ENCODE measurements at regions not wholly inside any gene's neighbourhood (a gene's known extent, or its start where the extent isn't known, plus 50 kb on each side); places are given as distances from the start of the nearest gene placed in this dataset.
A peak's percentile ranks its signal among the peaks of the same experiment; 100 is the strongest.

DNA sequence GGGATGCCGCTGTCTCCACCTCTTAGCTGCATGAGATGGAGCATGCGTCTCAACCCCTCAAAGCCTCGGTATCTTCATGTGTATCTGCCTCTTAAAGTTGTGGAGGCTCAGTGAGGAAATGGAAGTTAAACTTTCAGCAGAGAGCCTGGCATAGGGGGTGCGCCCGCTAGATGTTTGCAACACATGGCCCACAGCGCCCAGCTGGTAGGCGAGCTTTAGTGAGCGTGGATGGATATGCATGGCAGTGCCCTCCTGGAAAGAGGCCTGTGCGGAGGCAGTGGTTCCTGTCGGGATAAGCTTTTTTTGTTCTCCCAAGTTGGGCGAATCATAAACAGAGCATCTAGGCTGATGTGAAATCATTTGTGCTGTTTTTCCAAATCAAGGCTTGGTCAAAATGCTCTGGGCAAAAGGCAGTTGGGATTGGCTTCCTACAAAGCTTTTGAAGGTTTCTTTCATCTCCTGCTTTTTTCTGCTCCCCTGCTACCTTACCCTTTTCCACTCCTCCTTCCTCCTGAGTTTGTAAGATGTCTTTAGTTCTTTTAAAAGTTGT, 272.4 kb upstream of the TPM1 start:
- no peak overlapping the region for H3K4me3 ChIP-seq (ENCODE audit: low read depth in 1 of 2, low read length in 2 of 2)
- H3K9me3 ChIP-seq (ENCODE audit: low read length): no peaks in the 10 kb centered on the region
- no peaks in the 10 kb centered on the region for H3K27me3 ChIP-seq (ENCODE audit: control insufficient read depth in 1 of 2, insufficient read depth in 2 of 2, low read length in 2 of 2)
- no peaks in the 10 kb centered on the region for H3K4me1 ChIP-seq (ENCODE audit: insufficient read depth, low read length)
- no peak overlapping the region for H3K27ac ChIP-seq (ENCODE audit: low read depth, low read length)
- H3K9ac ChIP-seq (ENCODE audit: low read length): no peak overlapping the region
- peaks cover 19% of the 10 kb centered on the region for H3K36me3 ChIP-seq (ENCODE audit: insufficient read depth, low read length)

DNA sequence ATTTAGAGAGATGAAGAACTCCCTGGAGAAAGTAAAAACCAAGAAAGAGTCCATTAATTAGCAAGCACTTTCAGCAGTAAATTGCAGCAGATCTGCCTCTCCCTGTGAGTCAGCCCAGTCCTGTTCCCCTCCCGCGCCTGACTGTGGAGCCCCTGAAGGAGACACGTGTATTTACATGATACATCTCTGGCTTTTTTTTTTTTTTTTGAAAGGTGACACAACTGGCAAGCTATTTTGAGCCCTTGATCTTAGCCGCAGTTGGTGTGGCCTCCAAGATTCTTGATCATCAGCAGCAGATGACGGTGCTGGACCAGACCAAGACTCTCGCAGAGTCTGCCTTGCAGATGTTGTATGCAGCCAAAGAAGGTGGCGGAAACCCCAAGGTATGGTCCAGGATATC, 271.8 kb upstream of the TPM1 start:
- H3K4me1 ChIP-seq (ENCODE audit: insufficient read depth, low read length): no peaks in the 10 kb centered on the region
- no peak overlapping the region for H3K4me3 ChIP-seq (ENCODE audit: low read depth in 1 of 2, low read length in 2 of 2)
- no peaks in the 10 kb centered on the region for H3K27me3 ChIP-seq (ENCODE audit: control insufficient read depth in 1 of 2, insufficient read depth in 2 of 2, low read length in 2 of 2)
- H3K9me3 ChIP-seq (ENCODE audit: low read length): no peaks in the 10 kb centered on the region
- H3K36me3 ChIP-seq (ENCODE audit: insufficient read depth, low read length): peaks cover 19% of the 10 kb centered on the region
- no peak overlapping the region for H3K9ac ChIP-seq (ENCODE audit: low read length)
- no peak overlapping the region for H3K27ac ChIP-seq (ENCODE audit: low read depth, low read length)

DNA sequence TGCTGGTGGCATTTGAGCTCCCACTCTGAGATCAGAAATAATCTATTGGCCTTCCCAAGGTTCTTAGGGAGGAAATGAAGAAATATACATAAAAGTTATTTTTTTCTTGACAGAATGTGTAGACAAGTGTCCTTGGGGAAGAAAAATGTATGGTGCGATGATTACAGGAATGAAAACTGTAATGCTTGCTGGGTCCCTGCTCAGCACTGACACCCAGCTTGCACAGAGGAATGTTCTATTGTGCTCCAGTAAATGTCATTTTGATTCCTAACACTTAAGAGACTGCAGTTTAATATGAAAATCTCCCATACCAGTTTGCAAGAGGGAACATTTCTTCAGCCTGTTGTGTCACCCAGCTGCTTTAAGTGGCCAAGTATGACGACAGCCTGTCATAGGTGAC, 271.3 kb upstream of the TPM1 start:
- Histone ChIP-seq H3K27ac (ENCODE audit: low read depth, low read length) (no peak overlapping the region), H3K36me3 (ENCODE audit: insufficient read depth, low read length) (peaks cover 15% of the 10 kb centered on the region), H3K9ac (ENCODE audit: low read length) (no peak overlapping the region), H3K27me3 (ENCODE audit: control insufficient read depth in 1 of 2, insufficient read depth in 2 of 2, low read length in 2 of 2) (no peaks in the 10 kb centered on the region), H3K4me1 (ENCODE audit: insufficient read depth, low read length) (no peaks in the 10 kb centered on the region), H3K9me3 (ENCODE audit: low read length) (no peaks in the 10 kb centered on the region), H3K4me3 (ENCODE audit: low read depth in 1 of 2, low read length in 2 of 2) (no peak overlapping the region)

DNA sequence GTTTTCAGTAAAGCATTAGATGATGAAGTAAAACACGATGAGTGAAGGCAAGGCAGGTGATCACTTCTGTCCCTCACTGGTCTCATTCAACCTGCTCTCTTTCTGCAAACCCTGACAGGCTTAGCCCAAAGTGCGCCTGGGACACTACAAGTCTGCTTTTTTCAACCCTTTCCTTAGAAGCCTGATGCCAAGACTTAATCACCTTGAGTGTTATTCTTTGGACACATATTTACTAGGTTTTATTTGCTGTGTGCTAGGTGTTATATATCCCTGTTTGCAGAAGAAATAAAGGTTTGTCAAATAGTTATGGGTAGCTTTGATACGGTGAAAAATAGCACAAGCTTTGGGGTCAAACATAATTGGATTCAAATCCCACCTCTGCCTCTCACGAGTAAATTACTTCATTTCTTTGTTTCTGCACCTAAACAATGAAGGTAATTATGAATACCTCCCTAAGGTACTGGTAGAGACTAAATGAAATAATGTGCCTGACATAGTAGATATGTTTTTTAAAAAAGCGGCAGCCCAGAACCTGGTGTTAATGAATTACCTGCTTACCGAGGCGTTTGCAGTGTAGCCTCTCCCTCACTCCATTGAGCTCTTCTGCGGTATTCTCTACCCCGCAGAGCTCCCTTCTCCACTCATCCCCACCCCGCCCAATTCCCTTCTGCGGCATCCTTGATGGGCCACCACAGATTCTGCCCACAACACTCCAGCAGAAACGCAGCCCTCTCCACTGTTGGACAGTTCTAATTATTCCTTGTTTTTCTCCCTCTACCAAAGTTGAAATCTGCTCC, 269.0 kb upstream of the TPM1 start:
- Histone ChIP-seq H3K36me3 (ENCODE audit: insufficient read depth, low read length) (peaks cover 18% of the 10 kb centered on the region), H3K27me3 (ENCODE audit: control insufficient read depth in 1 of 2, insufficient read depth in 2 of 2, low read length in 2 of 2) (no peaks in the 10 kb centered on the region)

DNA sequence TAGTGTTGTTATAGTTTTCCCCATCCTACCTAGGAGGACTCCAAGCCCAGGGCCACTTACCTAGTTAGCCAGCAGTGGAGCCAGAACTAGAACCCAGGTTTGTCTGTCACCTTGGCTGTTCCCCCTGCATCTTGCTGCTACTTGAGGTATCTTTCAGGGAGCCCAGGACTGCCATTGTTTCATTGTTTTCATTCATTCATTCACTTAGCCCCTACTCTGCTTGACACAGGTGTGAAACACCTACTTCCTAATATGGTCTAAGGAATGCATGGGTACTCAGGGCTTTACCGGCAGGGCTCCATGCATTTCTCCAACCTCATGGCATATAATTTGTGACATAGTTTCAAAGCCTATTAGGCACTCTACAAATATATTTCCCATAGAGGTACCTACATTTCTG, 266.6 kb upstream of the TPM1 start:
- Histone ChIP-seq H3K27me3 (ENCODE audit: control insufficient read depth in 1 of 2, insufficient read depth in 2 of 2, low read length in 2 of 2) (no peaks in the 10 kb centered on the region), H3K9ac (ENCODE audit: low read length) (no peak overlapping the region), H3K4me3 (ENCODE audit: low read depth in 1 of 2, low read length in 2 of 2) (no peak overlapping the region), H3K9me3 (ENCODE audit: low read length) (no peaks in the 10 kb centered on the region), H3K27ac (ENCODE audit: low read depth, low read length) (no peak overlapping the region), H3K36me3 (ENCODE audit: insufficient read depth, low read length) (peaks cover 18% of the 10 kb centered on the region), H3K4me1 (ENCODE audit: insufficient read depth, low read length) (no peaks in the 10 kb centered on the region)

More for the DNA sequence above, 269.0 kb upstream of the TPM1 start:
- Histone ChIP-seq H3K9me3 (ENCODE audit: low read length) (no peaks in the 10 kb centered on the region), H3K9ac (ENCODE audit: low read length) (no peak overlapping the region), H3K4me3 (ENCODE audit: low read depth in 1 of 2, low read length in 2 of 2) (no peak overlapping the region), H3K27ac (ENCODE audit: low read depth, low read length) (no peak overlapping the region), H3K4me1 (ENCODE audit: insufficient read depth, low read length) (no peaks in the 10 kb centered on the region)

DNA sequence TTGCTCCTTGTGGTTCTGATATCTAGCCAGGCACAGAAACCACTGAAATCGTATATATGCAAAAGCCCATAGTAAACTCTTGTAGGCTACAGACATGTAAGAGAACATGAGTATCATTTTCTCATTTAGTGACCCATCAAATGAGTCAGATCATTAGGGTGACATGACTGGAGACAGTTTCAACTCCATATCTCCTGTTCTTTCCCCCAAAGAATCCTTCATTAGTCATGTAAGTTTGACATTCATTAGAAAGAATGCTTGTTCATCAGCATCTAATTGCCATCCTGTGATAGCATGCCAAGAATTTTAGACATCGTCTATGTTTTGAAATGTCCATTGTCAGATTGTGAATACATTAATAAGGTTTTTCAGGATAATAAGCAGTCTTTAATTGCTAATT, 264.9 kb upstream of the TPM1 start:
- Histone ChIP-seq H3K4me1 (ENCODE audit: insufficient read depth, low read length) (peaks cover 6% of the 10 kb centered on the region), H3K4me3 (ENCODE audit: low read depth in 1 of 2, low read length in 2 of 2) (no peak overlapping the region), H3K9ac (ENCODE audit: low read length) (no peak overlapping the region), H3K9me3 (ENCODE audit: low read length) (no peaks in the 10 kb centered on the region), H3K27ac (ENCODE audit: low read depth, low read length) (no peak overlapping the region), H3K36me3 (ENCODE audit: insufficient read depth, low read length) (peaks cover 18% of the 10 kb centered on the region), H3K27me3 (ENCODE audit: control insufficient read depth in 1 of 2, insufficient read depth in 2 of 2, low read length in 2 of 2) (no peaks in the 10 kb centered on the region)

DNA sequence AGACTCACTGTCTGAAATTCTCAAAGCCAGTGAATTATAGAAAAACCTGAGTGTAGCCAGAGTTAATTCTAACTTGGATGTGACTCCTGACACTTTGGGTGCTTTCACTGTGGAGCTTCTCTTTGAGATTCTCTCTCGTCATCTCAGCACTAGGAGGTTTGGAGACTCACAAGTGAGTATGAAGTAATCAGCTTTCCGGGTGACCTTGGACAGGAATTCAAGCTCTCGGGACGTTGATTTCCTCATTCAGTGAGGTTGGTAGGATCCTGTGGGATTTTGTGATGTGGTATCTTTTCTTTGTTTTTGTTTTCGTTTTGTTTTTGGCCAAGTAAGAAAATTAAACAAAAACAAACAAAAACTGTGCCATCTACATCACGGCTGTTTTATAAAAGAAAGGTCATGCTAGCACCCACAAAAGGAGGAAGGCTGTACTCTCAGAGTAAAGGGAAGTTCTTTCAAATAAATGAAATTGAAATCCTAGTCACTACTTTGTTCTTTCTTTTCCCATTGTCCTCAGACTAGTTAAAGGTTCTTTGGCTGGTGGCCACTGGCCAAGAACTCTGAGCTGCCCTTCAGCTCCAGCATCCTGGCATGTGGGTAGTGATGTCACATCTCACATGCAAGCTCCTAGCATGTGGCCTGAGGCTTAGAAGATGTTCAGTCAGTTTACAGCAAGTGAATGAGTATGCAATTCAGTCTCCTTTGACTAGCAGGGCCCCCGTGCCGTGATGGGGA, 263.3 kb upstream of the TPM1 start:
- no peak overlapping the region for H3K27ac ChIP-seq (ENCODE audit: low read depth, low read length)
- no peaks in the 10 kb centered on the region for H3K9me3 ChIP-seq (ENCODE audit: low read length)
- H3K36me3 ChIP-seq (ENCODE audit: insufficient read depth, low read length): peaks cover 18% of the 10 kb centered on the region

DNA sequence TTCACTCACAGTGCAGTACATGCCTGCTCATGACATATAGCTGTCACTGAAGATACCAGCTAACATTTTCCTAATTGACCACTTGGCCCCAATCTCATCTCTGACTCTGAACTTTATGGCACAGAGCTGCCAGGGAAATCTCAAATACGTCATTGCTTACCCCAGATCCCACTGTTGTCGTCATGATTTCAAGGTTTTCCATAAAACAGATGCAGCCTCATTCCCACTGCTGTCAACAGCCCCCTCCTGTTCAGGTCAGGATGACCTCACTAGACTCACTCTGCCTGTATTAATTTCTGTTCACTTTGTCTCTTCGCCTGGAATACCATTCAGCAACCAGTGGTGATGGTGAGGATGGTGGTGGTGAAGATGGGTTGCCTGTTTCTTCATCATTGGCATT, 262.6 kb upstream of the TPM1 start:
- H3K9me3 ChIP-seq (ENCODE audit: low read length): no peaks in the 10 kb centered on the region
- H3K36me3 ChIP-seq (ENCODE audit: insufficient read depth, low read length): peaks cover 17% of the 10 kb centered on the region
- no peak overlapping the region for H3K27ac ChIP-seq (ENCODE audit: low read depth, low read length)
- H3K4me3 ChIP-seq (ENCODE audit: low read depth in 1 of 2, low read length in 2 of 2): no peak overlapping the region
- H3K4me1 ChIP-seq (ENCODE audit: insufficient read depth, low read length): peaks cover 8% of the 10 kb centered on the region
- no peak overlapping the region for H3K9ac ChIP-seq (ENCODE audit: low read length)
- no peaks in the 10 kb centered on the region for H3K27me3 ChIP-seq (ENCODE audit: control insufficient read depth in 1 of 2, insufficient read depth in 2 of 2, low read length in 2 of 2)

More for the DNA sequence above, 263.3 kb upstream of the TPM1 start:
- Histone ChIP-seq H3K27me3 (ENCODE audit: control insufficient read depth in 1 of 2, insufficient read depth in 2 of 2, low read length in 2 of 2) (no peaks in the 10 kb centered on the region), H3K9ac (ENCODE audit: low read length) (no peak overlapping the region), H3K4me3 (ENCODE audit: low read depth in 1 of 2, low read length in 2 of 2) (no peak overlapping the region), H3K4me1 (ENCODE audit: insufficient read depth, low read length) (peaks cover 8% of the 10 kb centered on the region)

DNA sequence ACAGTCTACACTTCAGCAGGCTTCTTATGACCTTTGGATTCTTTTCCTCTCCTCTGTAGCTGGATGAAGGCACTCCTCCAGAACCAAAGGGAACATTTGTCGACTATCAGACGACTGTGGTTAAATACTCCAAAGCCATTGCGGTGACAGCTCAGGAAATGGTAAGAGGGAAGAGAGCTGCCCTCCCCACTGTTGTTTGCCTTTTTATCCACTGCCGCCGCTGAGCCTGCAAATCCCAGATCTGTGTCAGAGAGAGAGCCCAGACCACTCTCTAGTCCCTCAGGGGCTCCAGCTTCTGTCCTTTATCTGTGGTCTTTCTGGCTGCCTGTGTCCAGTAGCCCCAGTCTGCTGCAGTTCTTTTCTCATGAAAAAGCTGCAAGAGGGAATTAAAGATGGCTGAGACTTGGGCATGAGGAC, 261.5 kb upstream of the TPM1 start:
- Histone ChIP-seq H3K9me3 (ENCODE audit: low read length) (no peaks in the 10 kb centered on the region), H3K36me3 (ENCODE audit: insufficient read depth, low read length) (peaks cover 17% of the 10 kb centered on the region), H3K4me1 (ENCODE audit: insufficient read depth, low read length) (peaks cover 8% of the 10 kb centered on the region), H3K27me3 (ENCODE audit: control insufficient read depth in 1 of 2, insufficient read depth in 2 of 2, low read length in 2 of 2) (no peaks in the 10 kb centered on the region), H3K9ac (ENCODE audit: low read length) (no peak overlapping the region), H3K27ac (ENCODE audit: low read depth, low read length) (no peak overlapping the region), H3K4me3 (ENCODE audit: low read depth in 1 of 2, low read length in 2 of 2) (no peak overlapping the region)

DNA sequence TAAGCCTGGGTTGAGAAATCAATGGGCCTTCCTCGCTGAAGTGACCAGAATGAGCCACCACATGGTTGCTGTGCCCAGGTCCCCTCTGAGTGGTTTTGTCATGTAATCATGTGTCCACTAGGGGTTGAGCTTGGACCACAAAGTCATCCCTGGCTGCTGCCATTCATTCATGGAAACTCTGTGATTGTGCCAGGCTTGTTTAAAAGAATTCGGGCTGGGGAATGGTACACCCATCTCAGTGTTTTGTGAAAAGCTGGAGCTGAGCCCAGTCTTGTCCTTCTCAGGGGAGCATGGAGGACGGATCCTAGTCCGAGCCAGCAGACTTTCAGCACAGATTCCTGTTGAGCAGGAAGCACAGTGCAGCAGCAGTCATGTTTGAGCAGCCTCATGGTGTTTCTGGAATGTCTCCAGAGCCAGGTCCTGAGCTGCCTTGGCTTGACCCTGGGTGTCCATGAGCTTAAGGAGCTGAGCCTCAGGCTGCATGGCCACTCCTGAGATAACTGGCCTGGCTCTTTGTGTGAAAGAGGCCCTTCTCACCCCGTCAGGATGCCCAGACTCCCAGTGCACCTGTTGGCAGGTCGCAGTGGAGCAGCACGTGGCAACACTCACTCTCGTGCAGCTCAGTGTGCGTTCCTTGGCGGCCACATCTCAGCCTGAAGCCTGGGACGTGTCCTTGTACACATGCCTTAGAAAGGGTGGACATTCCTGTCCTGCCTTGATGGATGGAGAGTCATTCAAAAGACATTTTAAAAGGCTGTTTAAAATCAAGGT, 260.3 kb upstream of the TPM1 start:
- H3K36me3 ChIP-seq (ENCODE audit: insufficient read depth, low read length): peaks cover 9% of the 10 kb centered on the region
- H3K27me3 ChIP-seq (ENCODE audit: control insufficient read depth in 1 of 2, insufficient read depth in 2 of 2, low read length in 2 of 2): no peaks in the 10 kb centered on the region
- no peak overlapping the region for H3K9ac ChIP-seq (ENCODE audit: low read length)
- peak overlapping the region; percentile 18 for H3K27ac ChIP-seq (ENCODE audit: low read depth, low read length)
- no peaks in the 10 kb centered on the region for H3K9me3 ChIP-seq (ENCODE audit: low read length)
- H3K4me3 ChIP-seq (ENCODE audit: low read depth in 1 of 2, low read length in 2 of 2): no peak overlapping the region
- H3K4me1 ChIP-seq (ENCODE audit: insufficient read depth, low read length): peaks cover 8% of the 10 kb centered on the region

DNA sequence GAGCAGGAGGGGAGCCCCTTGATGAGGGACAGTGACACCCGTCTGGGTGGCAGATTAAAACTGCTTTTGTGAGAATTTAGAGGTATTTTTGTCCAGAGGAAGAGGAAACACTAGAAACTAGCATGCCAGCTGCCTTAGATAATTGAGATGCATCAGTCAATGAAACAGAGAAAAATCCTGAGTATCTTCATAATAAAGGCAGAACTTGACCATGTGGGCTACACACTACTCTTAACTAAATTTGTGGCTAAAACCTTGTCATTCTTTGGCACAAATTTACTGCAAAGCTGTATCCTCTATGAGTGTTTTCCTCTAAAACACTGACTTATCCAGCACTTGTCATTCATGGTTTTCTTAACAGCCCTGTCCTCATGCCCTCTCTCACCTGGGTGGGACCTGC, 259.7 kb upstream of the TPM1 start:
- H3K4me3 ChIP-seq (ENCODE audit: low read depth in 1 of 2, low read length in 2 of 2): no peak overlapping the region
- H3K27me3 ChIP-seq (ENCODE audit: control insufficient read depth in 1 of 2, insufficient read depth in 2 of 2, low read length in 2 of 2): no peaks in the 10 kb centered on the region
- H3K36me3 ChIP-seq (ENCODE audit: insufficient read depth, low read length): peaks cover 9% of the 10 kb centered on the region
- peaks cover 8% of the 10 kb centered on the region for H3K4me1 ChIP-seq (ENCODE audit: insufficient read depth, low read length)
- H3K9me3 ChIP-seq (ENCODE audit: low read length): no peaks in the 10 kb centered on the region
- no peak overlapping the region for H3K9ac ChIP-seq (ENCODE audit: low read length)
- H3K27ac ChIP-seq (ENCODE audit: low read depth, low read length): no peak overlapping the region
